ENCODE measurements at regions not wholly inside any gene's neighbourhood (a gene's known extent, or its start where the extent isn't known, plus 50 kb on each side); places are given as distances from the start of the nearest gene placed in this dataset.

GRCh38 chr19:56917529-56917928 lies 77.0 kb upstream of the PEG3 start:
- TF ChIP-seq MAX (IDR thresholded peaks at IDR 0.05; ENCODE audit: low read depth, low read length) (no peak), MYC (IDR thresholded peaks at IDR 0.05; ENCODE audit: low read depth, low read length) (no peak)
- TF ChIP-seq, protein P1, sequence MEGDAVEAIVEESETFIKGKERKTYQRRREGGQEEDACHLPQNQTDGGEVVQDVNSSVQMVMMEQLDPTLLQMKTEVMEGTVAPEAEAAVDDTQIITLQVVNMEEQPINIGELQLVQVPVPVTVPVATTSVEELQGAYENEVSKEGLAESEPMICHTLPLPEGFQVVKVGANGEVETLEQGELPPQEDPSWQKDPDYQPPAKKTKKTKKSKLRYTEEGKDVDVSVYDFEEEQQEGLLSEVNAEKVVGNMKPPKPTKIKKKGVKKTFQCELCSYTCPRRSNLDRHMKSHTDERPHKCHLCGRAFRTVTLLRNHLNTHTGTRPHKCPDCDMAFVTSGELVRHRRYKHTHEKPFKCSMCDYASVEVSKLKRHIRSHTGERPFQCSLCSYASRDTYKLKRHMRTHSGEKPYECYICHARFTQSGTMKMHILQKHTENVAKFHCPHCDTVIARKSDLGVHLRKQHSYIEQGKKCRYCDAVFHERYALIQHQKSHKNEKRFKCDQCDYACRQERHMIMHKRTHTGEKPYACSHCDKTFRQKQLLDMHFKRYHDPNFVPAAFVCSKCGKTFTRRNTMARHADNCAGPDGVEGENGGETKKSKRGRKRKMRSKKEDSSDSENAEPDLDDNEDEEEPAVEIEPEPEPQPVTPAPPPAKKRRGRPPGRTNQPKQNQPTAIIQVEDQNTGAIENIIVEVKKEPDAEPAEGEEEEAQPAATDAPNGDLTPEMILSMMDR (IDR thresholded peaks at IDR 0.05; ENCODE audit: low read depth, low read length): no peak
